SH-SY5Y (cell line): ENCODE measurements at regions not wholly inside any gene's neighbourhood (a gene's known extent, or its start where the extent isn't known, plus 50 kb on each side); places are given as distances from the start of the nearest gene placed in this dataset.

Experiments
- GATA2 ChIP-seq: IDR thresholded peaks from 2 replicates; pipeline ENCODE4 v1.6.1; 2011; ENCODE audit warnings: mild to moderate bottlenecking, low read depth, low read length
- GATA3 ChIP-seq: IDR thresholded peaks from 2 replicates; pipeline ENCODE4 v1.6.1; 2011; ENCODE audit warnings: low read depth, mild to moderate bottlenecking, low read length, moderate library complexity

GRCh38 chr9:32069969-32070368 is 314.5 kb upstream of the ACO1 start:
- TF ChIP-seq GATA2: no peak
- no peak for TF ChIP-seq GATA3
